SK-N-SH treated with all-trans-retinoic acid at 6 μM for 48 hours (cell line): ENCODE measurements at regions not wholly inside any gene's neighbourhood (a gene's known extent, or its start where the extent isn't known, plus 50 kb on each side); places are given as distances from the start of the nearest gene placed in this dataset.

ENCODE experiments used
- ATAC-seq: fragments of 200-7000 bp; cut with Tn5 transposase; 3 replicates; pipeline ENCODE4 v1.9.1; 2020; ENCODE audit warnings: mild to moderate bottlenecking, moderate library complexity
- ARNTL ChIP-seq: fragments of 450-650 bp; formaldehyde crosslinking; IDR thresholded peaks from 2 replicates; pipeline ENCODE4 v1.5.0; 2020; ENCODE audit warnings: low read depth, mild to moderate bottlenecking, moderate library complexity, borderline replicate concordance
- BACH2 ChIP-seq: fragments of 250-450 bp; sonication (Bioruptor Pico); IDR thresholded peaks from 2 replicates; pipeline ENCODE4 v1.9.0; 2021; ENCODE audit warnings: mild to moderate bottlenecking, borderline replicate concordance
- ESRRG ChIP-seq: fragments of 250-450 bp; sonication (Bioruptor Pico); IDR thresholded peaks from 2 replicates; pipeline ENCODE4 v1.6.1; 2021; ENCODE audit warnings: mild to moderate bottlenecking
- GLIS3 ChIP-seq: fragments of 250-450 bp; sonication (Bioruptor Pico); IDR thresholded peaks from 2 replicates; pipeline ENCODE4 v1.5.0; 2020; ENCODE audit warnings: mild to moderate bottlenecking, moderate library complexity
- ISL1 ChIP-seq: fragments of 250-450 bp; sonication (Bioruptor Pico); IDR thresholded peaks from 2 replicates; pipeline ENCODE4 v2.1.2; 2022; ENCODE audit warnings: mild to moderate bottlenecking, moderate library complexity
- OSR1 ChIP-seq: fragments of 250-450 bp; sonication (Bioruptor Pico); IDR thresholded peaks from 2 replicates; pipeline ENCODE4 v1.8.0; 2022; ENCODE audit warnings: moderate library complexity, mild to moderate bottlenecking, inconsistent platforms
- PPARA ChIP-seq: fragments of 250-450 bp; sonication (Bioruptor Pico); IDR thresholded peaks from 2 replicates; pipeline ENCODE4 v1.5.0; 2020; ENCODE audit warnings: mild to moderate bottlenecking, borderline replicate concordance
- RARB ChIP-seq: fragments of 250-450 bp; sonication (Bioruptor Pico); IDR thresholded peaks from 2 replicates; pipeline ENCODE4 v1.8.0; 2021; ENCODE audit warnings: mild to moderate bottlenecking, moderate library complexity
- SNAI2 ChIP-seq: fragments of 250-450 bp; sonication (Bioruptor Pico); IDR thresholded peaks from 2 replicates; pipeline ENCODE4 v1.5.0; 2020; ENCODE audit warnings: mild to moderate bottlenecking, moderate library complexity
- TCF4 ChIP-seq: fragments of 250-450 bp; sonication (Bioruptor Pico); IDR thresholded peaks from 2 replicates; pipeline ENCODE4 v1.8.0; 2021; ENCODE audit warnings: mild to moderate bottlenecking, moderate library complexity, borderline replicate concordance
- TOX ChIP-seq: fragments of 250-450 bp; sonication (Bioruptor Pico); IDR thresholded peaks from 2 replicates; pipeline ENCODE4 v1.8.0; 2021; ENCODE audit warnings: mild to moderate bottlenecking, moderate library complexity, borderline replicate concordance
- ZC3H10 ChIP-seq: fragments of 250-450 bp; sonication (Bioruptor Pico); IDR thresholded peaks from 2 replicates; pipeline ENCODE4 v1.5.1; 2021; ENCODE audit warnings: mild to moderate bottlenecking, moderate library complexity
- ZFP3 ChIP-seq: fragments of 250-450 bp; sonication (Bioruptor Pico); IDR thresholded peaks from 2 replicates; pipeline ENCODE4 v1.5.0; 2020; ENCODE audit warnings: mild to moderate bottlenecking, moderate library complexity
- ZNF70 ChIP-seq: fragments of 450-650 bp; formaldehyde crosslinking; IDR thresholded peaks from 2 replicates; pipeline ENCODE4 v1.5.0; 2020; ENCODE audit warnings: mild to moderate bottlenecking, moderate library complexity
- ZNF8 ChIP-seq: fragments of 450-650 bp; formaldehyde crosslinking; IDR thresholded peaks from 2 replicates; pipeline ENCODE4 v1.5.0; 2020; ENCODE audit warnings: mild to moderate bottlenecking, moderate library complexity
- TF ChIP-seq, protein P1 (sequence below): fragments of 250-450 bp; sonication (Bioruptor Pico); IDR thresholded peaks from 2 replicates; pipeline ENCODE4 v1.5.0; 2020; ENCODE audit warnings: mild to moderate bottlenecking, moderate library complexity
- TF ChIP-seq, protein P2 (sequence below): fragments of 250-450 bp; sonication (Bioruptor Pico); IDR thresholded peaks from 2 replicates; pipeline ENCODE4 v1.5.1; 2021; ENCODE audit warnings: mild to moderate bottlenecking, moderate library complexity
- TF ChIP-seq, protein P3 (sequence below): fragments of 250-450 bp; sonication (Bioruptor Pico); IDR thresholded peaks from 2 replicates; pipeline ENCODE4 v1.8.0; 2021; ENCODE audit warnings: low read depth, mild to moderate bottlenecking, moderate library complexity, borderline replicate concordance
- TF ChIP-seq, protein P4 (sequence below): fragments of 250-450 bp; sonication (Bioruptor Pico); IDR thresholded peaks from 2 replicates; pipeline ENCODE4 v1.5.1; 2020; ENCODE audit warnings: low read depth, mild to moderate bottlenecking, moderate library complexity
- TF ChIP-seq, protein P5 (sequence below): fragments of 250-450 bp; sonication (Bioruptor Pico); IDR thresholded peaks from 2 replicates; pipeline ENCODE4 v1.8.0; 2020; ENCODE audit warnings: mild to moderate bottlenecking, moderate library complexity, borderline replicate concordance

DNA sequence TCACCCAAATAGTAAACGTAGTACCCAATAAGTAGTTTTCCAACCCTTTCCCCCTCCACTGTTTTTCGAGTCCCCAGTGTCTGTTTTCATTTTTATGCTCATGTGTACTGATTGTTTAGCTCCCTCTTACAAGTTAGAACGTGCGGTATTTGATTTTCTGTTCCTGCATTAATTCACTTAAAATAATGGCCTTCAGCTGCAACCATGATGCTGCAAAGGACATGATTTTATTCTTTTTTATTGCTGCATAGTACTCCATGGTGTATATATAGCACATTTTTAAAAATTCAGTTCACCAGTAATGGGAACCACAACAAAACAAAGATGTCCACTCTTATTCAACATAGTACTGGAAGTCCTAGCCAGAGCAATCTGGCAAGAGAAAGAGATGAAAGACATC lies 72.8 kb downstream of the DUSP6 start:
- ATAC-seq, result no peak
- TF ChIP-seq ARNTL (CRISPR knock-in tag), result 0 out of 2 replicates have a peak, but pooled peaks have one; percentile 38
- peak; percentile 64; the same call in 1 of the 2 replicates for TF ChIP-seq BACH2 (CRISPR knock-in tag)
- TF ChIP-seq PPARA (CRISPR knock-in tag), result peak; percentile 71; the same call in 1 of the 2 replicates
- TF ChIP-seq ZC3H10, result no peak
- peak; percentile 58; the same call in 1 of the 2 replicates for TF ChIP-seq ZNF8 (CRISPR knock-in tag)
- TF ChIP-seq ZNF70 (CRISPR knock-in tag), result peak; percentile 57; the same call in 1 of the 2 replicates

DNA sequence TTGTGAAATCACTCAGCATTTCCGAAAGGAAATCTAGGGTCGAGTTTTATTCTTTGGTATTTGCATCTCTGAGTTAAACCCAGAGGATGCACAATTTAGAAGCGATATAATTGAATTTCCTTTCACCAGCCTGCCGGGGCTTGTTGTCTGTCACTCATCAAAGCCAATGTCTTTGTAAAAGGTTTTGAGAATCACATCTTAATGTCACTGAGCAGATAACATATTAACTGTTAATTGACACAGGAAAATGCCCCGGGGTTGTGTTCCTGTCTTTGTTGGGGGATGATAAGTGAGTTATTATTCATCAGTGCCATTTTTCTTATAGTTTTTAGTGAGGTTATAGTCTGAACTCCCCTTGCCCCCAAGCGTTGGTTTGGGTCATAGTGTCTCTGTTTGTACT lies 73.4 kb downstream of the DUSP6 start:
- ATAC-seq, result peak; percentile 34; the same call in 1 of the 3 replicates

DNA sequence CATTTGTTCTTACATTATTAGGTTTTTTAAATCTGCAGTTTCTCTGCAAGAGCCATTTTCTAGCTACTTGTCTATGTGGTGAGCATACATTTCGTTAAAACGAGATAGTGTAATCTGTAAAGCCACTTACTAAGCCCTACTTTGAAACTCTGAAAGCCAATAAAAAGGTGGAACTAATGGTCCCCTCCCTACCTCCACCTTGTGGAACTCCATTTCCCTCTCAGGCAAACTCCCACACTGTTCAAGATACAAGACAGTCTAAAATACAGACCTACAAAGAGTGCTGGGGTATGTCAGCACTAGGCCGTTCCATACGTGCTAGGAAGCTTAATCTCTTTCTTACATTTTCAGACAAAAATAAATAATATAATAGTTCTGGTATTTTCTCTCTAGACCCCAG lies 74.1 kb downstream of the DUSP6 start:
- ATAC-seq, result peak; percentile 37; the same call in 1 of the 3 replicates

More for the DNA sequence above, 73.4 kb downstream of the DUSP6 start:
- TF ChIP-seq, protein P1, sequence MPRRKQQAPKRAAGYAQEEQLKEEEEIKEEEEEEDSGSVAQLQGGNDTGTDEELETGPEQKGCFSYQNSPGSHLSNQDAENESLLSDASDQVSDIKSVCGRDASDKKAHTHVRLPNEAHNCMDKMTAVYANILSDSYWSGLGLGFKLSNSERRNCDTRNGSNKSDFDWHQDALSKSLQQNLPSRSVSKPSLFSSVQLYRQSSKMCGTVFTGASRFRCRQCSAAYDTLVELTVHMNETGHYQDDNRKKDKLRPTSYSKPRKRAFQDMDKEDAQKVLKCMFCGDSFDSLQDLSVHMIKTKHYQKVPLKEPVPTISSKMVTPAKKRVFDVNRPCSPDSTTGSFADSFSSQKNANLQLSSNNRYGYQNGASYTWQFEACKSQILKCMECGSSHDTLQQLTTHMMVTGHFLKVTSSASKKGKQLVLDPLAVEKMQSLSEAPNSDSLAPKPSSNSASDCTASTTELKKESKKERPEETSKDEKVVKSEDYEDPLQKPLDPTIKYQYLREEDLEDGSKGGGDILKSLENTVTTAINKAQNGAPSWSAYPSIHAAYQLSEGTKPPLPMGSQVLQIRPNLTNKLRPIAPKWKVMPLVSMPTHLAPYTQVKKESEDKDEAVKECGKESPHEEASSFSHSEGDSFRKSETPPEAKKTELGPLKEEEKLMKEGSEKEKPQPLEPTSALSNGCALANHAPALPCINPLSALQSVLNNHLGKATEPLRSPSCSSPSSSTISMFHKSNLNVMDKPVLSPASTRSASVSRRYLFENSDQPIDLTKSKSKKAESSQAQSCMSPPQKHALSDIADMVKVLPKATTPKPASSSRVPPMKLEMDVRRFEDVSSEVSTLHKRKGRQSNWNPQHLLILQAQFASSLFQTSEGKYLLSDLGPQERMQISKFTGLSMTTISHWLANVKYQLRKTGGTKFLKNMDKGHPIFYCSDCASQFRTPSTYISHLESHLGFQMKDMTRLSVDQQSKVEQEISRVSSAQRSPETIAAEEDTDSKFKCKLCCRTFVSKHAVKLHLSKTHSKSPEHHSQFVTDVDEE (CRISPR knock-in tag), result peak; percentile 98
- TF ChIP-seq ZNF8 (CRISPR knock-in tag) (peak; percentile 75), PPARA (CRISPR knock-in tag) (peak; percentile 78; the same call in 1 of the 2 replicates), RARB (CRISPR knock-in tag) (no peak), ESRRG (peak; percentile 56; the same call in 1 of the 2 replicates), ZFP3 (CRISPR knock-in tag) (no peak), ISL1 (CRISPR knock-in tag) (peak; percentile 50), GLIS3 (CRISPR knock-in tag) (peak; percentile 94), SNAI2 (CRISPR knock-in tag) (no peak), TOX (no peak), TCF4 (CRISPR knock-in tag) (peak; percentile 97)
- TF ChIP-seq, protein P2, sequence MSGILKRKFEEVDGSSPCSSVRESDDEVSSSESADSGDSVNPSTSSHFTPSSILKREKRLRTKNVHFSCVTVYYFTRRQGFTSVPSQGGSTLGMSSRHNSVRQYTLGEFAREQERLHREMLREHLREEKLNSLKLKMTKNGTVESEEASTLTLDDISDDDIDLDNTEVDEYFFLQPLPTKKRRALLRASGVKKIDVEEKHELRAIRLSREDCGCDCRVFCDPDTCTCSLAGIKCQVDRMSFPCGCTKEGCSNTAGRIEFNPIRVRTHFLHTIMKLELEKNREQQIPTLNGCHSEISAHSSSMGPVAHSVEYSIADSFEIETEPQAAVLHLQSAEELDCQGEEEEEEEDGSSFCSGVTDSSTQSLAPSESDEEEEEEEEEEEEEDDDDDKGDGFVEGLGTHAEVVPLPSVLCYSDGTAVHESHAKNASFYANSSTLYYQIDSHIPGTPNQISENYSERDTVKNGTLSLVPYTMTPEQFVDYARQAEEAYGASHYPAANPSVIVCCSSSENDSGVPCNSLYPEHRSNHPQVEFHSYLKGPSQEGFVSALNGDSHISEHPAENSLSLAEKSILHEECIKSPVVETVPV (CRISPR knock-in tag), result peak; percentile 96
- TF ChIP-seq, protein P3, sequence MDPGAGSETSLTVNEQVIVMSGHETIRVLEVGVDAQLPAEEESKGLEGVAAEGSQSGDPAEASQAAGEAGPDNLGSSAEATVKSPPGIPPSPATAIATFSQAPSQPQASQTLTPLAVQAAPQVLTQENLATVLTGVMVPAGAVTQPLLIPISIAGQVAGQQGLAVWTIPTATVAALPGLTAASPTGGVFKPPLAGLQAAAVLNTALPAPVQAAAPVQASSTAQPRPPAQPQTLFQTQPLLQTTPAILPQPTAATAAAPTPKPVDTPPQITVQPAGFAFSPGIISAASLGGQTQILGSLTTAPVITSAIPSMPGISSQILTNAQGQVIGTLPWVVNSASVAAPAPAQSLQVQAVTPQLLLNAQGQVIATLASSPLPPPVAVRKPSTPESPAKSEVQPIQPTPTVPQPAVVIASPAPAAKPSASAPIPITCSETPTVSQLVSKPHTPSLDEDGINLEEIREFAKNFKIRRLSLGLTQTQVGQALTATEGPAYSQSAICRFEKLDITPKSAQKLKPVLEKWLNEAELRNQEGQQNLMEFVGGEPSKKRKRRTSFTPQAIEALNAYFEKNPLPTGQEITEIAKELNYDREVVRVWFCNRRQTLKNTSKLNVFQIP (CRISPR knock-in tag), result no peak
- TF ChIP-seq, protein P4, sequence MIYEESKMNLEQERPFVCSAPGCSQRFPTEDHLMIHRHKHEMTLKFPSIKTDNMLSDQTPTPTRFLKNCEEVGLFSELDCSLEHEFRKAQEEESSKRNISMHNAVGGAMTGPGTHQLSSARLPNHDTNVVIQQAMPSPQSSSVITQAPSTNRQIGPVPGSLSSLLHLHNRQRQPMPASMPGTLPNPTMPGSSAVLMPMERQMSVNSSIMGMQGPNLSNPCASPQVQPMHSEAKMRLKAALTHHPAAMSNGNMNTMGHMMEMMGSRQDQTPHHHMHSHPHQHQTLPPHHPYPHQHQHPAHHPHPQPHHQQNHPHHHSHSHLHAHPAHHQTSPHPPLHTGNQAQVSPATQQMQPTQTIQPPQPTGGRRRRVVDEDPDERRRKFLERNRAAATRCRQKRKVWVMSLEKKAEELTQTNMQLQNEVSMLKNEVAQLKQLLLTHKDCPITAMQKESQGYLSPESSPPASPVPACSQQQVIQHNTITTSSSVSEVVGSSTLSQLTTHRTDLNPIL (CRISPR knock-in tag), result 0 out of 2 replicates have a peak, but pooled peaks have one; percentile 33

More for the DNA sequence above, 74.1 kb downstream of the DUSP6 start:
- TF ChIP-seq OSR1 (CRISPR knock-in tag) (no peak), ZFP3 (CRISPR knock-in tag) (no peak), ZNF70 (CRISPR knock-in tag) (no peak), PPARA (CRISPR knock-in tag) (no peak), ZNF8 (CRISPR knock-in tag) (no peak), ZC3H10 (no peak), ESRRG (no peak), GLIS3 (CRISPR knock-in tag) (no peak), ISL1 (CRISPR knock-in tag) (no peak), TCF4 (CRISPR knock-in tag) (no peak)
- TF ChIP-seq, protein P1 (CRISPR knock-in tag), result no peak
- TF ChIP-seq, protein P5, sequence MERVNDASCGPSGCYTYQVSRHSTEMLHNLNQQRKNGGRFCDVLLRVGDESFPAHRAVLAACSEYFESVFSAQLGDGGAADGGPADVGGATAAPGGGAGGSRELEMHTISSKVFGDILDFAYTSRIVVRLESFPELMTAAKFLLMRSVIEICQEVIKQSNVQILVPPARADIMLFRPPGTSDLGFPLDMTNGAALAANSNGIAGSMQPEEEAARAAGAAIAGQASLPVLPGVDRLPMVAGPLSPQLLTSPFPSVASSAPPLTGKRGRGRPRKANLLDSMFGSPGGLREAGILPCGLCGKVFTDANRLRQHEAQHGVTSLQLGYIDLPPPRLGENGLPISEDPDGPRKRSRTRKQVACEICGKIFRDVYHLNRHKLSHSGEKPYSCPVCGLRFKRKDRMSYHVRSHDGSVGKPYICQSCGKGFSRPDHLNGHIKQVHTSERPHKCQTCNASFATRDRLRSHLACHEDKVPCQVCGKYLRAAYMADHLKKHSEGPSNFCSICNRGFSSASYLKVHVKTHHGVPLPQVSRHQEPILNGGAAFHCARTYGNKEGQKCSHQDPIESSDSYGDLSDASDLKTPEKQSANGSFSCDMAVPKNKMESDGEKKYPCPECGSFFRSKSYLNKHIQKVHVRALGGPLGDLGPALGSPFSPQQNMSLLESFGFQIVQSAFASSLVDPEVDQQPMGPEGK (CRISPR knock-in tag), result no peak
